SK-N-DZ (cell line): ENCODE measurements at regions not wholly inside any gene's neighbourhood (a gene's known extent, or its start where the extent isn't known, plus 50 kb on each side); places are given as distances from the start of the nearest gene placed in this dataset.

Experiments
- DNase-seq: peaks from one replicate; pipeline ENCODE4 v3.0.0-alpha.2; 2015; ENCODE audit warnings: low spot score

- no peak for DNase-seq
Measured at GRCh38 chr2:158732573-158733429, 62.3 kb upstream of the DAPL1 start.

GRCh38 chr2:158733430-158733755 is 61.7 kb upstream of the DAPL1 start:
- DNase-seq = no peak

GRCh38 chr2:158734442-158734841 is 60.7 kb upstream of the DAPL1 start:
- DNase-seq = no peak

GRCh38 chr2:158735822-158736580 is 59.1 kb upstream of the DAPL1 start:
- DNase-seq = no peak

- no peak for DNase-seq
Measured at GRCh38 chr2:158738363-158738762, 56.8 kb upstream of the DAPL1 start.

GRCh38 chr2:158740127-158740526 is 55.0 kb upstream of the DAPL1 start:
- no peak for DNase-seq

GRCh38 chr2:158740621-158741020 is 54.5 kb upstream of the DAPL1 start:
- no peak for DNase-seq

GRCh38 chr2:158741625-158742024 is 53.5 kb upstream of the DAPL1 start:
- DNase-seq = no peak

GRCh38 chr2:158742536-158742935 is 52.6 kb upstream of the DAPL1 start:
- DNase-seq = no peak

- no peak for DNase-seq
Measured at GRCh38 chr2:158743466-158743865, 51.7 kb upstream of the DAPL1 start.

GRCh38 chr2:158743879-158744278 is 51.2 kb upstream of the DAPL1 start:
- DNase-seq = no peak

- peak; percentile 81 for DNase-seq
Measured at GRCh38 chr2:158745067-158745865, 49.9 kb upstream of the DAPL1 start.
